ENCODE measurements at regions not wholly inside any gene's neighbourhood (a gene's known extent, or its start where the extent isn't known, plus 50 kb on each side); places are given as distances from the start of the nearest gene placed in this dataset.

- TF ChIP-seq CTCF (IDR thresholded peaks at IDR 0.05 in 2 of 3, conservative IDR thresholded peaks at IDR 0.05 in 1 of 3; ENCODE audit: borderline replicate concordance in 1 of 3, insufficient read depth in 1 of 3, low read depth in 2 of 3, low read length in 2 of 3), result no peak
Observed at GRCh38 chr16:72604375-72604774, 432.4 kb upstream of the PMFBP1 start (continued).

GRCh38 chr16:72602499-72602898 lies 430.5 kb upstream of the PMFBP1 start:
- H3K79me2 ChIP-seq (ENCODE audit: insufficient read depth, low read length), result 0 out of 2 replicates have a peak, but pooled peaks cover 7% of the 10 kb centered on the region
- no peak overlapping the region for H3K27ac ChIP-seq (ENCODE audit: low read depth, low read length)
- ChIA-PET CTCF (no interaction called here), RAD21 (ENCODE audit: low non-redundant PET in 1 of 2, low total read pairs in 2 of 2, uncharacterized antibody in 2 of 2, unreplicated experiment in 2 of 2) (no interaction called here), POLR2A (no interaction called here)
- intact Hi-C loops (cut with micrococcal nuclease), result no loop called here
- H4K20me1 ChIP-seq (ENCODE audit: insufficient read depth), result no peaks in the 10 kb centered on the region
- H2AFZ ChIP-seq (ENCODE audit: low read depth, low read length, poor library complexity, severe bottlenecking), result no peak overlapping the region
- H3K9me3 ChIP-seq (ENCODE audit: control insufficient read depth in 1 of 2, insufficient read depth in 1 of 2, low read depth in 1 of 2, low read length in 2 of 2), result no peaks in the 10 kb centered on the region
- no TSS peak for BruUV-seq (replicated peaks)
- no peak for DNase-seq (ENCODE audit: low read depth, low spot score)
- no peak overlapping the region for H3K4me2 ChIP-seq (ENCODE audit: low read length)
- no peak overlapping the region for H3K9ac ChIP-seq (ENCODE audit: low read length)
- ATAC-seq, result no peak
- H3K4me3 ChIP-seq (replicated peaks in 1 of 2; ENCODE audit: low read depth in 1 of 2, low read length in 2 of 2), result no peak overlapping the region
- no peaks in the 10 kb centered on the region for H3K9me2 ChIP-seq (ENCODE audit: insufficient read depth)
- H3K4me1 ChIP-seq (ENCODE audit: control insufficient read depth in 1 of 2, insufficient read depth in 2 of 2, low read length in 2 of 2), result no peaks in the 10 kb centered on the region
- TF ChIP-seq SIN3A (IDR thresholded peaks at IDR 0.05; ENCODE audit: low read depth), result no peak
- TF ChIP-seq ELF1 (IDR thresholded peaks at IDR 0.05; ENCODE audit: borderline replicate concordance, low read depth), result no peak
- no peak for TF ChIP-seq CEBPB (IDR thresholded peaks at IDR 0.05; ENCODE audit: low read depth)
- no peak for TF ChIP-seq ZFX (IDR thresholded peaks at IDR 0.05)
- H3K36me3 ChIP-seq (ENCODE audit: control insufficient read depth in 1 of 2, insufficient read depth in 2 of 2, low read length in 2 of 2), result no peaks in the 10 kb centered on the region
- H3K27me3 ChIP-seq (ENCODE audit: insufficient read depth, low read length), result no peaks in the 10 kb centered on the region

- no peak overlapping the region for H3K27ac ChIP-seq (ENCODE audit: low read depth, low read length)
- H2AFZ ChIP-seq (ENCODE audit: low read depth, low read length, poor library complexity, severe bottlenecking), result no peak overlapping the region
- no peaks in the 10 kb centered on the region for H3K27me3 ChIP-seq (ENCODE audit: insufficient read depth, low read length)
- ChIA-PET RAD21 (ENCODE audit: low non-redundant PET in 1 of 2, low total read pairs in 2 of 2, uncharacterized antibody in 2 of 2, unreplicated experiment in 2 of 2) (no interaction called here), POLR2A (no interaction called here), CTCF (no interaction called here)
- ATAC-seq (no peak), DNase-seq (ENCODE audit: low read depth, low spot score) (no peak)
- H3K4me2 ChIP-seq (ENCODE audit: low read length), result no peak overlapping the region
- BruUV-seq (replicated peaks), result no TSS peak
- no peaks in the 10 kb centered on the region for H3K9me2 ChIP-seq (ENCODE audit: insufficient read depth)
- no peaks in the 10 kb centered on the region for H3K4me1 ChIP-seq (ENCODE audit: control insufficient read depth in 1 of 2, insufficient read depth in 2 of 2, low read length in 2 of 2)
- no peak overlapping the region for H3K9ac ChIP-seq (ENCODE audit: low read length)
- no peaks in the 10 kb centered on the region for H3K79me2 ChIP-seq (ENCODE audit: insufficient read depth, low read length)
- no peaks in the 10 kb centered on the region for H4K20me1 ChIP-seq (ENCODE audit: insufficient read depth)
- no peaks in the 10 kb centered on the region for H3K36me3 ChIP-seq (ENCODE audit: control insufficient read depth in 1 of 2, insufficient read depth in 2 of 2, low read length in 2 of 2)
- no peak overlapping the region for H3K4me3 ChIP-seq (replicated peaks in 1 of 2; ENCODE audit: low read depth in 1 of 2, low read length in 2 of 2)
- no peaks in the 10 kb centered on the region for H3K9me3 ChIP-seq (ENCODE audit: control insufficient read depth in 1 of 2, insufficient read depth in 1 of 2, low read depth in 1 of 2, low read length in 2 of 2)
- intact Hi-C loops (cut with micrococcal nuclease), result no loop called here
- no peak for TF ChIP-seq POLR2A (IDR thresholded peaks at IDR 0.05; ENCODE audit: borderline replicate concordance, extremely low read depth, insufficient read depth, insufficient read length)
- TF ChIP-seq ZFX (IDR thresholded peaks at IDR 0.05), result no peak
- TF ChIP-seq EZH2 (IDR thresholded peaks at IDR 0.05), result no peak
- TF ChIP-seq EGR1 (IDR thresholded peaks at IDR 0.05; ENCODE audit: low read depth), result no peak
- TF ChIP-seq ZBTB33 (IDR thresholded peaks at IDR 0.05; ENCODE audit: extremely low read depth, insufficient replicate concordance, low read length), result no peak
- no peak for TF ChIP-seq FOSL1 (IDR thresholded peaks at IDR 0.05; ENCODE audit: low read depth)
- no peak for TF ChIP-seq JUND (IDR thresholded peaks at IDR 0.05)
- TF ChIP-seq SIN3A (IDR thresholded peaks at IDR 0.05; ENCODE audit: low read depth), result no peak
- no peak for TF ChIP-seq RAD21 (IDR thresholded peaks at IDR 0.05; ENCODE audit: low read depth)
- TF ChIP-seq ATF3 (IDR thresholded peaks at IDR 0.05), result no peak
- TF ChIP-seq CTCF (IDR thresholded peaks at IDR 0.05 in 2 of 3, conservative IDR thresholded peaks at IDR 0.05 in 1 of 3; ENCODE audit: borderline replicate concordance in 1 of 3, insufficient read depth in 1 of 3, low read depth in 2 of 3, low read length in 2 of 3), result no peak
- TF ChIP-seq CBX3 (IDR thresholded peaks at IDR 0.05; ENCODE audit: low read depth), result no peak
Observed at GRCh38 chr16:72598696-72599095, 426.7 kb upstream of the PMFBP1 start.

All from HCT116 (cell line).